ENCODE measurements at regions not wholly inside any gene's neighbourhood (a gene's known extent, or its start where the extent isn't known, plus 50 kb on each side); places are given as distances from the start of the nearest gene placed in this dataset.

- DNase-seq (ENCODE audit: low read depth), result no peak
These were observed 66.6 kb downstream of the NEURL3 start for GRCh38 chr2:96438589-96438988.

GRCh38 chr2:96437512-96437911, 67.6 kb downstream of the NEURL3 start:
- DNase-seq (ENCODE audit: low read depth), result no peak

DNA sequence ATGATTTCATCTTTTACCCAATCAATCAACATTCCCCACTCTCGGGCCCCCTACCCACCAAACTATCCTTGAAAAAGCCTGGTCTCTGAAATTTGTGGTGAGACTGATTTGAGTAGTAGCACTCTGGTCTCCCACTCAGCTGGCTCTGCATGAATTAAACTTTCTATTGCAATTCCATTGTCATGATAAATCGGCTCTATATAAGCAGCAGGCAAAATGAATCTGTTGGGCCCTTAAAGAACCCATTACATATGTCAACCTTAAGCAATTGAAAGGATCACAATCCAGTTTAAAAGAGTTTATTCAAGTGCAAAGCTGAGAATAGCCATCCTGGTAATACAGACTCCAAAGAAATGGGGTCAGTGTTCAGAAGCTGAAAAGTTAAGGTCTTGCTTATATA, 68.2 kb downstream of the NEURL3 start:
- DNase-seq (ENCODE audit: low read depth), result no peak

GRCh38 chr2:96436416-96436815, 68.7 kb downstream of the NEURL3 start:
- no peak for DNase-seq (ENCODE audit: low read depth)

DNA sequence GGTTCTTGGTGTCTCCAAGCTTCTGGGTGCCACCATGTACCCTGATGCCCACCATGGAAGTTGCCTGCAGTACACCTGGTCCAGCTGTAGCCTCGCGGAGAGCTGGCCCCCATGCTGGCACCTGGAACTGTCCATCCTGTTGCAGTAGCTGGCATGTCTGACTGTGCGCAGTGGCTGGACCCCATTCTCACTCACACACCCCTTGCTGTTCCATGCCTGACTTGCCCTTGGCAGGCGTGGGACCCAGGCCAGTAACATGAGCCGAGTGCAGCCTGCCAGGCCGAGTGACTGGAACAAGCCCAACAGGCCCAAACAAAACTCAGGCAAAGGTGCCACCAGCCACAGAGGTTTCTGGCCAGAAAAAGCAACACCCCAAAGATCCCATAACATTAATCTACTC, 73.8 kb downstream of the NEURL3 start:
- no peak for DNase-seq (ENCODE audit: low read depth)

DNA sequence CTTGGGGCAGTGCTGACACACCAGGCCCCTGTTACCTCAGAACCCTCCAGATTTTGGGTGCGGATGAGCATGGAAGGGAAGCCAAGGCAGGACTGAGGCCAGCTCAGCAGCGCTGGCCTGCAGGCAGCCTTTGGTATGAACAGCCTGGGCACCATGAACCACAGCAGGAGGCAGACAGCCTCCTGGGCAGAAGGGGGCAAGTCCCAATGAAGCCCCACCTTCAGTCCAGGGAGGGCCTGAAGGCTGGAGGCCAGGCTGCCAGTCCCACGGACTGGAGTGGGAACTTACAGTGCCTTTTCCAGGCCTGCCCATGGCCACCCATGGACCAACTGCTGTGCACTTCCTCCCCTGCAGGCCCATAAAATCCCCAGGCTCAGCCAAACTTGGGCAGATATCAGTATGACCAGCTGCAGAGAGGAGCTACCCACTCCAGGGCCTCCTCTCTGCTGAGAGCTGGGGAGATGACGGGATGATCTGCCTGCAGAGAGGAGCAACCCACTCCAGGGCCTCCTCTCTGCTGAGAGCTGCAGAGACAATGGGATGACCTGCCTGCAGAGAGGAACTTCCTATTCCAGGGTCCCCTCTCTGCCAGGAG, 74.7 kb downstream of the NEURL3 start:
- DNase-seq (ENCODE audit: low read depth), result no peak

- DNase-seq (ENCODE audit: low read depth), result peak; percentile 52
These were observed 77.2 kb downstream of the NEURL3 start for GRCh38 chr2:96427917-96428316.

DNA sequence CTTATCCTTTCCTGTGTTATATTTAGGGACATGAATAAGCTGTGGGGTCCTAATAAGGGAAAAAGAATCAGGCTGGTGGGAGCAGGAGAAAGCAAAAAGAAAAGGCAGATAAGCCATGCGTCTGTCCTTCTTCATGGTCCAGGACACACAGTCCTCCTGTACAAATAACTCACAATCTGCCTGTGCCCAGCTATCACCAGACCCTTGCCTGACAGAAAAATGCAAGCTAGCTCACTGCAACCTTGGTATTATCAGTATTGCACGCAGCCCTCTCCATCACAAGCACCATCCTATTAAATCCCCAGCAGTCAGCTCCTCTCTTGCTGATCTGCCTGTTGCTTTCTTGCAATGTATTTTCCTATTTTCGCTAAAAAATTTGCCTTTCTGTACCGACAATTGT, 78.0 kb downstream of the NEURL3 start:
- DNase-seq (ENCODE audit: low read depth), result no peak

- no peak for DNase-seq (ENCODE audit: low read depth)
These were observed 81.3 kb downstream of the NEURL3 start for GRCh38 chr2:96423828-96424227.
